HG03378 (cell line): ENCODE measurements at regions not wholly inside any gene's neighbourhood (a gene's known extent, or its start where the extent isn't known, plus 50 kb on each side); places are given as distances from the start of the nearest gene placed in this dataset.

Experiments used
- ATAC-seq: cut with Tn5 transposase; IDR thresholded peaks from one replicate; pipeline ENCODE4 v1.9.1; 2021; ENCODE audit warnings: mild to moderate bottlenecking, moderate library complexity; ENCODE audit not compliant: unreplicated experiment

DNA sequence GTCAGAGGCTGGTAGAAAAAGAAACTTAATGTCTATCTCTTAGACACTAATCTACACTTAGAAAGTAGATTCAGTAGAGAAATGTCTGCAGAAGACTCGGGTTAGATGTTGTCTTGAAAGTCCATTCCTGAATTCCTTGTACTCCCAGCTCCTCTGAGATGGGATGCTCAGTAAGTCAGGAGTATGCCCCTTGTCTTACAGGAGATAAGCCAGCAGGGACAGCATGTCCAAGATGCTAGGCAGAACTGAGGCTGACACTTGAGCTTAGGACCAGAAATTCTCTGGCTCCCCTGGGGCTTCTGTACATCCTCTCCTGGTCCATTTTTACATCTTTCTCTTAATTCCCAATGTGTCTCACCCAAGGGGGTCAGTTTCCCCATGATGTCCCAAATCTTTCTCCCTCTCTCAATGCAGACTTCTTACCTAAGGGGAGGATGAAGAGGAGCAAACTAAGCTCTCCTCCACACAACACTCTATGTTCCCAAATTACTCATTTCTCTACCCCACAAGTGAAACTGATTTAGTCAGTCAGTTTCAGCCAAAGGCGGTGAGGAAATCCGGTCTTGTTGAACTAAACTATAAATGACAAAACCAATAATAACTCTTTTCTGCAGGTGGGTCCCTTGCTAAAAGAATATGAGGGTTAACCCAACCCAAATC, 558.2 kb upstream of the DIPK2B start:
- ATAC-seq, result peak; percentile 65

DNA sequence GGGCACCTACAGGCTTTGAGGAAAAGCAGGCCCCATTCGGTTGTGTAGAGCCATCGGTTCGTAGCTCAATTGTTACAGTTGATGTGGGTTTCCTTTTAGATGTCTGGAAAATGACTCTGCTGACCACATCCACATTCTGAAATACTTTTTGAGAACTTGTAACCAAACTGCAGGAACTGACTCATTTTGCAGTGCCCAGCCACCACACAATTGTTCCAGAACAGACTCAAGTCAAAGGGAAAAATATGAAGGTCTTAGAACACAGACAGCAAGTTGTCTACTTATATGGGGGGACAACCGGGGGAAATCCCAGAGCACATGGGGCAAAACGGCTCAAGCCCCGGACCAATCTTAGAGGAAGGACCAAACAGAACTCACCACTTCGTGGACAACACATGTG, 557.6 kb upstream of the DIPK2B start:
- ATAC-seq, result peak; percentile 40

- no peak for ATAC-seq
These were observed 556.6 kb upstream of the DIPK2B start for GRCh38 chrX:45757272-45757671.

GRCh38 chrX:45756557-45756956, 555.9 kb upstream of the DIPK2B start:
- no peak for ATAC-seq

GRCh38 chrX:45755703-45756102, 555.0 kb upstream of the DIPK2B start:
- ATAC-seq, result no peak

GRCh38 chrX:45751156-45751555, 550.5 kb upstream of the DIPK2B start:
- ATAC-seq, result no peak

DNA sequence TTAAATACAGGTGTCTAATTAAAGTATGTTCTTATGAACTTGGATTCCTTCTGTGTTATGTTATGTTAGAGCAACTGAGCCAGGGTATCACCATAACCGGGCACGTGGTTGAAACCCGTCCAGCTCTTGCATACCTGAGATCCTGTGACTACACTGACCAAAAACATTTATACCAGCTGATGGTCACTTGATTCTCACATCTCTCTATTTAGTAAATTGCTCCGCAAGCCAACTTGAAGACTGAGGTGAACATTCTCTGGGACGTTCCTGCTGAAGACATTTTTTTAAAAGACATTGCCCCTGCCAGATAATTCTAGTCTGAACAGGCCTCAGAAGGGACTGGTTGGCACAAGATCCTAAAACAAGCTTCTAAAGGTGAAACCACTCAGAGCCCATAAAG, 550.0 kb upstream of the DIPK2B start:
- no peak for ATAC-seq

GRCh38 chrX:45749375-45749774, 548.7 kb upstream of the DIPK2B start:
- no peak for ATAC-seq

DNA sequence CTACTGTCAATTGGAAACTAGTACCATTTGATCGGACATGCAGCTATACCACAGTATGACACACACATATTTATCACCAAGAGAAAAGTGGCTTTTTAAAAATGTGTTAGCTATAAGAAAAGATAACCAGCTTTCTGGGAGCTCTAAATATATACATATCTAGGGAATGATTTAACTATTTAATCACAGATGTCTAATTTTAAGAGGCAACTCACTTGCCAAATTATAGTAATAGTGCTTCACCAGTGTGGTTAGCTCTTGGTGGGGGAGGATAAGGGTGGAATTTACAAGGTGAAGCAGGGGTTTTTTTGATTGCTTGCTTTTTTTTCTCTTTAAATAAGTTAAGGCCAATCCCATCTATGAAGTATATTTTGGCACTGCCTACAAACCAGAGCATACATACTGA, 547.7 kb upstream of the DIPK2B start:
- no peak for ATAC-seq

DNA sequence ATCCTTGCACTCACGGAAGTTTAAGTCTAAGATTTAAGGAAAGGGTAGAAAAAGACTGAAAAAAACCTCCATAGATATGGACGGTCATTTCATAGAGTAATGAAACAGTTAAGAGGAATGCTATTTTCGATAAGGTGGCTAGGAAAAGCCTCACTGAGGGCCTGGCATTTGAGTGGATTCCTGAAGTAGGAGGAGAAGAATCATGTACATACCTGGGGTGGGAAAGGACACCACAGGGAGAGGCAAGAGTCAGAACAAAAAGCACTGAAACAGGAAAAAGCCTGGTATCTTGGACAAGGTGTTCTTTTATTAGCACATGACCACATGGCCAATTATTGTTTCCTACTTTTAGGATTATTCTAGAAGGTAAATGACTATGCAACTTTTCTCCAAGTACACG, 547.2 kb upstream of the DIPK2B start:
- ATAC-seq, result no peak

GRCh38 chrX:45745479-45745878, 544.8 kb upstream of the DIPK2B start:
- ATAC-seq, result no peak

DNA sequence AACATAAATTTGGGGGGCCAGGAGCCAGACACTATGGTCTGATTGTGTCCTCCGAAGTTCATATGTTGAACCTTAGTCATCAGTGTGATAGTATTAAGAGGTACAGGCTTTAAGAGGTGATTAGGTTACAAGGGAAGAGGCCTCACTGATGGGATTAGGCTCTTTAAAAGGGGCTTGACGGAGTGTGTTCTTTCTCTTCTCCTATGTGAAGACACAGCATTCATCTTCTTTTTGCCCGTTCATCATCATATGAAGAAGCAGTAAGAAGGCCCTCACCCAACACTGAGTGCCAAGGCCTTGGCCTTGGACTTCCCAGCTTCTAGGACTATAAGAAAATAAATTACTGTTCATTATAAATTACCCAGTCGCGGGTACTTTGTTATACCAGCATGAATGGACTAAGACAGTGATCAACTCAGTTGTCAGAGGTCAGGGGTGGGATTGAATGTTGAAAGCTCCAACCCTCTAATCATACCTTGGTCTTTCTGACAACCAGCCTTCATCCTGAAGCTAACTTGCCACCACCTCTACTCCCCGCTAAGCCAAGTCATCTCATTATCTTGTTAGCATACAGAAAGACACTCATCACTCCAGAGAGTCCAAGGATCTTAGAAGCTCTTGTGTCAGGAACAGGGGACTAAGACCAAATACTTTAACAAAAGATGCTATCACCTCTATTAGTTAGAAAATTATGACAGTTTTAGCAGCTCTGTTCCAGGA, 543.4 kb upstream of the DIPK2B start:
- no peak for ATAC-seq

GRCh38 chrX:45743081-45743533, 542.4 kb upstream of the DIPK2B start:
- ATAC-seq, result no peak

DNA sequence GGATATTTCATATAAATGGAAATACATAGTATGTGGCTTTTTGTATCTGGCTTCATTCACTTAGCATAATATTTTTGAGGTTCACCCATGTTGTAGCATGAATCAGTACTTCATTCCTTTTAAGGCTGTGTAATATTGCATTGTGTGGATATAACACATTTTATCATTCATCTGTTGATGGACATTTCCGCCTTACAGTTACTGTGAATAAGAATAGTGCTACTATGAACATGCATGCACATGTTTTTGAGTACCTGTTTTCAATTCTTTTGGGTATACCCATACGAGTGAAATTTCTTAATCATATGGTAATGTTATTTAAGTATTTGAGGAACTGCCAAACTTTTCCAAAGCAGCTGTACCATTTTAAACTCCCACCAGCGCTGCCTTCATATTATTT, 539.6 kb upstream of the DIPK2B start:
- ATAC-seq, result no peak

DNA sequence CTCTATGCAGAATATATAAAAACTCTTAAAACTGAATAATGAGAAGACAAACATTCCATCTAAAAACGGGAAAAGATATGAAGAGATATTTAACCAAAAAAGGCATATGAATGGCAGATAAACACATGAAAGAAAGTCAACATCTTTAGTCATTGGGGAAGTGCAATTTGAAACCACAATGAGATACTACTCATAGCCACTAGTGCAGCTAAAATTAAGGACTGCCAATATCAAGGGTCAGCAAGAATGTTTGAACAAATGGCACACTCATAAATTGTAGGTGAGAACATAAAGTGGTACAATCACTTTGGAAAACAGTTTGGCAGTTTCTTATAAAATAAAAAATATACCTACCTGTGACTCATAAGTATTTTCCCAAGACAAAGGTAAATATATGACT, 534.9 kb upstream of the DIPK2B start:
- no peak for ATAC-seq

- ATAC-seq, result no peak
These were observed 530.8 kb upstream of the DIPK2B start for GRCh38 chrX:45731448-45731847.

DNA sequence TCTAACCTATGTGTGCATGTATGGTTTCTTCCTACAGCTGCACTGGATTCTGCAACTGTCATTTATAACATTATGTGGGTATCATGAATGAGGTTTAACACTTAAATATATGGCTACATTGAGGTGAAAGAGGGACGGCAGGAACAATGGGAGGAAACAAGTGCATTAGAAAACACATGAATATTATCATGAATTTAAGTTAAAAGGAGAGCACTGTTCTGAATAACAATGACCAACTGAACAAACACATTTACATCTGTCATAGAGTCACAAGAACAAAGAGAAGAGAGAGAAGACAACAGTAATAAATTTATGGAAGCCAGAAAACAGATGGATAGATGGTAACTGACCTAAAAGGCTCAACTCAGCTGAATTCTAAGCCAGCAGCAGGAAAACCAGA, 527.1 kb upstream of the DIPK2B start:
- ATAC-seq, result no peak

- no peak for ATAC-seq
These were observed 521.8 kb upstream of the DIPK2B start for GRCh38 chrX:45722471-45722870.

GRCh38 chrX:45719751-45720501, 519.2 kb upstream of the DIPK2B start:
- ATAC-seq, result no peak

DNA sequence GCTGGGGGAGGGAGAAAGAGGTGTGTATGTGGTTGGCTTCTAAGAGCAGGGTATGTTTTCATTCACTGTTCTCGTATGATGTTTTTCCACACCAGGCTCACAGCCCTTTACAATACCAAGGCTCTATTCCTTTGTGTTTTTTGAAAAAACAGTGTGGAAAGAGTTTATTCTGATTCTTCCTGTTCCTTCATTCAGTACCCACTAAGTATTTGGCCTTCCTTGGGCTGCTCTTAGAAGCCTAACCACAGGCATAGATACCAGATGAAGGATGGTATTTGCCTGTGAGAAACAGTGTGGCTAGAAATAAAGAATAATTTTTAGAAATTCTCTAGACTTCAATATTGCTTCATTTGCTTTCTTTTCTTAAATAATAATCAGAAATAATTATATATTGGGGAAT, 518.0 kb upstream of the DIPK2B start:
- no peak for ATAC-seq

- ATAC-seq, result no peak
These were observed 516.1 kb upstream of the DIPK2B start for GRCh38 chrX:45716750-45717149.

- no peak for ATAC-seq
These were observed 515.1 kb upstream of the DIPK2B start for GRCh38 chrX:45715748-45716147.
